ENCODE measurements at regions not wholly inside any gene's neighbourhood (a gene's known extent, or its start where the extent isn't known, plus 50 kb on each side); places are given as distances from the start of the nearest gene placed in this dataset.

DNA sequence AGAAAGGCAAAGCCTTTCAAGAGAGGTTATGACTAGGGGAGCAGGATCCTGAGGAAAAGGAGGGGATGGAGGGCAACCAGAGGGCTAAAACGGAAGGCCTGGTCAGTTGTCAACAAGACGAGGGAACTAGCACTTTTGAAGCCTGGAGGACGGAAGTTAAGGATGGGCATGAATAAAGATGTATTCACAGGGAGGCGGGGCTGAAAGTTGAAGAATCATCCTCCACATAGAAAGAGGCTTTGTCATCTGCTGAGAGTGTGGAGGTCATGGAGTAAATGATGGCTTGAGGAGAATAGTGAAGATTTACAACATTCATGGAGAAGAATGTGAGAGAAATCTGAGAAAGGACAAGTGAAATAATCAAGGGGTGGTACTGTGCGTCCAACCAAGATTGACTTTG lies 137.5 kb downstream of the MAGEB17 start:
- TF ChIP-seq POLR2AphosphoS5 (IDR thresholded peaks at IDR 0.05) (no peak), EP300 (IDR thresholded peaks at IDR 0.05) (no peak), POLR2A (IDR thresholded peaks at IDR 0.05) (no peak)
- TF ChIP-seq, protein P1, sequence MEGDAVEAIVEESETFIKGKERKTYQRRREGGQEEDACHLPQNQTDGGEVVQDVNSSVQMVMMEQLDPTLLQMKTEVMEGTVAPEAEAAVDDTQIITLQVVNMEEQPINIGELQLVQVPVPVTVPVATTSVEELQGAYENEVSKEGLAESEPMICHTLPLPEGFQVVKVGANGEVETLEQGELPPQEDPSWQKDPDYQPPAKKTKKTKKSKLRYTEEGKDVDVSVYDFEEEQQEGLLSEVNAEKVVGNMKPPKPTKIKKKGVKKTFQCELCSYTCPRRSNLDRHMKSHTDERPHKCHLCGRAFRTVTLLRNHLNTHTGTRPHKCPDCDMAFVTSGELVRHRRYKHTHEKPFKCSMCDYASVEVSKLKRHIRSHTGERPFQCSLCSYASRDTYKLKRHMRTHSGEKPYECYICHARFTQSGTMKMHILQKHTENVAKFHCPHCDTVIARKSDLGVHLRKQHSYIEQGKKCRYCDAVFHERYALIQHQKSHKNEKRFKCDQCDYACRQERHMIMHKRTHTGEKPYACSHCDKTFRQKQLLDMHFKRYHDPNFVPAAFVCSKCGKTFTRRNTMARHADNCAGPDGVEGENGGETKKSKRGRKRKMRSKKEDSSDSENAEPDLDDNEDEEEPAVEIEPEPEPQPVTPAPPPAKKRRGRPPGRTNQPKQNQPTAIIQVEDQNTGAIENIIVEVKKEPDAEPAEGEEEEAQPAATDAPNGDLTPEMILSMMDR (IDR thresholded peaks at IDR 0.05), result no peak
- no peaks in the 10 kb centered on the region for H3K36me3 ChIP-seq
- ATAC-seq, result no peak
- H3K4me1 ChIP-seq, result no peaks in the 10 kb centered on the region
- H3K9me3 ChIP-seq, result no peaks in the 10 kb centered on the region
- H3K27ac ChIP-seq, result no peak overlapping the region
- WGBS, 2 donors (ENCODE audit: low coverage in 1 of 2), result 56 to 77% methylated on average over 4 to 5 of the region's 5 CpGs
- no peaks in the 10 kb centered on the region for H3K27me3 ChIP-seq
- H3K4me3 ChIP-seq, result no peak overlapping the region

DNA sequence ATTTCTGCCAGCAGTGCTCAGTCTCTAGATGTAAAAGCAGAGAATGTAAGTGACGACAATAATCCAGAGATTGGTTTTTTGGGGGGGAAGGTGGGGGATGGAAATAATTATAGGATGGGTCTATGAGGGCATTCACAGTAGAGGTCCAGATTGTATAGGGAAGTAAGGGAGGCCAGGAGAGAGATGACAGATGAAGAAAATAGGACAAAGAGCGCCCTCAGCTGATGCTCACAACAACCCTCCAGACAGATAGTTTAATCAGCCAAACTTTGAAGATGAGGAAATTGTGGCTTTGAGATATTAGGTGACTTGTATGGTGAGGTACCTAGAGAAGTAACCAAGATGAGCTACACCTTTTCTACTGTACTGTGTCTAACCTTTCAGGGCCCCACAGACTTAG lies 137.9 kb downstream of the MAGEB17 start:
- WGBS, 2 donors (ENCODE audit: low coverage in 1 of 2), result 80% methylated on average over 2 of the region's 2 CpGs; no CpG with 5 or more reads in 1 of the 2 donors
- Histone ChIP-seq H3K36me3 (no peaks in the 10 kb centered on the region), H3K9me3 (no peaks in the 10 kb centered on the region), H3K4me1 (no peaks in the 10 kb centered on the region), H3K27me3 (no peaks in the 10 kb centered on the region), H3K27ac (no peak overlapping the region), H3K4me3 (no peak overlapping the region)
- TF ChIP-seq, protein P1 (IDR thresholded peaks at IDR 0.05), result no peak
- TF ChIP-seq POLR2A (IDR thresholded peaks at IDR 0.05), result no peak
- TF ChIP-seq POLR2AphosphoS5 (IDR thresholded peaks at IDR 0.05), result no peak
- TF ChIP-seq EP300 (IDR thresholded peaks at IDR 0.05), result no peak
- ATAC-seq, result no peak

DNA sequence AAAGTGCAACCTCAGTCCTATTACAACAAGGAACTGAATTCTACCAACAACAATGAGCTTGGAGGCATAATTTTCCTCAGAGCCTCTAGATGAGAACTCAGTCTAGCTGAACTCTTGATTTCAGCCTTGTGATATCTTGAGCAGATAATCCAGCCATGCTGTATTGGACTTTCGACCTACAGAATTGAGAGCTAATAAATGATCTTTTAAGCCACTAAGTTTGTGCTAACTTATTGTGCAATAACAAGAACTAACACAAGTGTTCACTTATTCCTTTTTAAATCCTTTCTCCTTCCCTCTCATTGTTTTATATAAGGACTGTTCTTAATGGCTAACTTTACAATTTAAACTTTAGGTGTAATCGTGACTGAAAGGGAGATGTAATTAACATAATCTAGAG lies 140.7 kb downstream of the MAGEB17 start:
- Histone ChIP-seq H3K27me3 (no peaks in the 10 kb centered on the region), H3K4me1 (no peaks in the 10 kb centered on the region), H3K4me3 (no peak overlapping the region), H3K36me3 (no peaks in the 10 kb centered on the region), H3K9me3 (no peaks in the 10 kb centered on the region), H3K27ac (no peak overlapping the region)
- TF ChIP-seq EP300 (IDR thresholded peaks at IDR 0.05), result no peak
- TF ChIP-seq, protein P1 (IDR thresholded peaks at IDR 0.05), result no peak
- TF ChIP-seq POLR2A (IDR thresholded peaks at IDR 0.05), result no peak
- WGBS, 2 donors (ENCODE audit: low coverage in 1 of 2), result 77 to 88% methylated on average over 2 of the region's 2 CpGs
- ATAC-seq, result no peak

DNA sequence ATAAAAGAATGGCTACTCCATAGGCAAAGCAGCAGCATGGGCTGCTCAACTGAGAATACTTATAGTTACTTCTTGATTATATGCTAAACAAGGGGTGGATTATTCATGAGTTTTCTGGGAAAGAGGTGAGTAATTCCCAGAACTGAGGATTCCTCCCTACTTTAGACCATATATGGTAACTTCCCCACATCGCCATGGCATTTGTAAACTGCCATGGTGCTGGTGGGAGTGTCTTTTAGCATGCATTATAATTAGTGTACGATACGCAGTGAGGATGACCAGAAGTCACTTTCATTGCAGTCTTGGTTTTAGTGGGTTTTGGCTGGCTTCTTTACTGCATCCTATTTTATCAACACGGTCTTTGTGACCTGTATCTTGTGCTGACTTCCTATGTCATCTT lies 141.5 kb downstream of the MAGEB17 start:
- Histone ChIP-seq H3K27ac (no peak overlapping the region), H3K9me3 (no peaks in the 10 kb centered on the region), H3K4me3 (no peak overlapping the region), H3K27me3 (no peaks in the 10 kb centered on the region), H3K4me1 (no peaks in the 10 kb centered on the region), H3K36me3 (no peaks in the 10 kb centered on the region)
- WGBS, 2 donors (ENCODE audit: low coverage in 1 of 2), result 71 to 92% methylated on average over 4 of the region's 4 CpGs
- ATAC-seq, result no peak
- TF ChIP-seq EP300 (IDR thresholded peaks at IDR 0.05), result no peak
- TF ChIP-seq, protein P1 (IDR thresholded peaks at IDR 0.05), result no peak
- TF ChIP-seq POLR2A (IDR thresholded peaks at IDR 0.05), result no peak
- no peak for TF ChIP-seq POLR2AphosphoS5 (IDR thresholded peaks at IDR 0.05)

DNA sequence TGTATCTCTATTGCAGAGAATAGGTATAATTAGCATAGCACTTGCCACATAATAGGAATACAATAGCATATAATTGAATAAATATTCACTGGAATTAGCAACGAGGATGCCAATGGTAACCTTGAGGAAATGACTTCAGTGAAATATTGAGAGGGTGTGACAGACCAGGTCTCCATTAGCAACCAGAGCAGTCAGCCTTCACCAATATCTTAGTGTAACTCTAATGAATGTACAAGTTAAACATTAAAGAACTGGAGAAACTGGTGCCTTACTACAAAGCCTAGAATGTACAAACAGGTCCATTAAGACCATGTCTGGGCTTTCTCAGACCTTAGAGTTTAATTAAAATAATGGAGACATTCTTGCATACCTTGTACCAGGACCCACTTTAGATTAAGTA lies 143.0 kb downstream of the MAGEB17 start:
- Histone ChIP-seq H3K27ac (no peak overlapping the region), H3K27me3 (no peaks in the 10 kb centered on the region), H3K9me3 (no peaks in the 10 kb centered on the region), H3K36me3 (no peaks in the 10 kb centered on the region), H3K4me1 (no peaks in the 10 kb centered on the region), H3K4me3 (no peak overlapping the region)
- no peak for ATAC-seq
- TF ChIP-seq POLR2AphosphoS5 (IDR thresholded peaks at IDR 0.05) (no peak), POLR2A (IDR thresholded peaks at IDR 0.05) (no peak), EP300 (IDR thresholded peaks at IDR 0.05) (no peak)
- TF ChIP-seq, protein P1 (IDR thresholded peaks at IDR 0.05), result no peak
- WGBS, 2 donors (ENCODE audit: low coverage in 1 of 2), result 56 to 71% methylated on average over 1 of the region's 1 CpG
